HG03025 (cell line): ENCODE measurements at regions not wholly inside any gene's neighbourhood (a gene's known extent, or its start where the extent isn't known, plus 50 kb on each side); places are given as distances from the start of the nearest gene placed in this dataset.
"Not testable (repeated sequence)": the region's sequence is repeated elsewhere in the genome, so short reads cannot be mapped to it uniquely, and the experiment has no call there.

ENCODE experiments used
- ATAC-seq: cut with Tn5 transposase; IDR thresholded peaks from one replicate; pipeline ENCODE4 v1.9.1; 2021; ENCODE audit warnings: mild to moderate bottlenecking, moderate library complexity; ENCODE audit not compliant: unreplicated experiment, low FRiP score

- no peak for ATAC-seq
These were observed 68.5 kb downstream of the CDC14C start for GRCh38 chr7:48992816-48993215.

GRCh38 chr7:49001610-49002033 lies 77.3 kb downstream of the CDC14C start:
- peak; percentile 98 for ATAC-seq

- ATAC-seq = no peak
These were observed 86.4 kb downstream of the CDC14C start for GRCh38 chr7:49010717-49011116.

GRCh38 chr7:49014870-49015269 lies 90.5 kb downstream of the CDC14C start:
- ATAC-seq = no peak

- no peak for ATAC-seq
These were observed 95.8 kb downstream of the CDC14C start for GRCh38 chr7:49020145-49020544.

GRCh38 chr7:49022448-49022847 lies 98.1 kb downstream of the CDC14C start:
- ATAC-seq = no peak

GRCh38 chr7:49023345-49024328 lies 99.3 kb downstream of the CDC14C start:
- ATAC-seq = no peak

- no peak for ATAC-seq
These were observed 105.9 kb downstream of the CDC14C start for GRCh38 chr7:49030221-49030620.

- ATAC-seq = not testable (repeated sequence)
These were observed 108.8 kb downstream of the CDC14C start for GRCh38 chr7:49033140-49033539.

GRCh38 chr7:49037346-49038210 lies 113.2 kb downstream of the CDC14C start:
- no peak for ATAC-seq

- no peak for ATAC-seq
These were observed 114.5 kb downstream of the CDC14C start for GRCh38 chr7:49038821-49039358.

- ATAC-seq = no peak
These were observed 136.4 kb downstream of the CDC14C start for GRCh38 chr7:49060743-49061142.

GRCh38 chr7:49074538-49074937 lies 150.2 kb downstream of the CDC14C start:
- no peak for ATAC-seq

GRCh38 chr7:49080896-49081475 lies 156.6 kb downstream of the CDC14C start:
- ATAC-seq = no peak

GRCh38 chr7:49088017-49088416 lies 163.7 kb downstream of the CDC14C start:
- no peak for ATAC-seq

- no peak for ATAC-seq
These were observed 165.4 kb downstream of the CDC14C start for GRCh38 chr7:49089717-49090116.

- no peak for ATAC-seq
These were observed 166.7 kb downstream of the CDC14C start for GRCh38 chr7:49091089-49091488.

- ATAC-seq = no peak
These were observed 167.2 kb downstream of the CDC14C start for GRCh38 chr7:49091519-49091918.

GRCh38 chr7:49093218-49093617 lies 168.9 kb downstream of the CDC14C start:
- no peak for ATAC-seq

GRCh38 chr7:49094866-49095265 lies 170.5 kb downstream of the CDC14C start:
- no peak for ATAC-seq
